Transverse colon (tissue), 4 donors: ENCODE measurements at regions not wholly inside any gene's neighbourhood (a gene's known extent, or its start where the extent isn't known, plus 50 kb on each side); places are given as distances from the start of the nearest gene placed in this dataset.

Experiments used
- DNase-seq: peaks from one replicate; pipeline ENCODE4 v3.0.0-alpha.2; 2019
- H3K27ac ChIP-seq, 4 donors: fragments of 200-600 bp; sonication (generic); 2 replicates each; pipeline ENCODE4 v1.5.1; 2016 to 2018; ENCODE audit warnings: inconsistent platforms in 4 of 4
- H3K27me3 ChIP-seq: fragments of 200-600 bp; sonication (generic); 2 replicates; pipeline ENCODE4 v1.5.1; 2017; ENCODE audit warnings: inconsistent platforms
- H3K36me3 ChIP-seq, 4 donors: fragments of 200-600 bp; sonication (generic); 2 replicates each; pipeline ENCODE4 v1.5.1; 2017 to 2019; ENCODE audit warnings: inconsistent platforms in 4 of 4
- H3K4me1 ChIP-seq, 4 donors: fragments of 200-600 bp; sonication (generic); 2 replicates each; pipeline ENCODE4 v1.5.1; 2017 to 2020; ENCODE audit warnings: inconsistent platforms in 4 of 4
- H3K4me3 ChIP-seq, 4 donors: fragments of 200-600 bp; sonication (generic); 1 replicate in 1 of 4; 2 replicates in 3 of 4; pipeline versions ENCODE4 v1.5.1 to v1.6.1; 2017 to 2019; ENCODE audit warnings: inconsistent platforms in 4 of 4
- H3K9me3 ChIP-seq, 2 donors: fragments of 200-600 bp; sonication (generic); 2 replicates each; pipeline ENCODE4 v1.5.1; 2017 to 2019; ENCODE audit warnings: inconsistent platforms in 2 of 2
- EP300 ChIP-seq: sonication (generic); formaldehyde crosslinking; IDR thresholded peaks from one replicate; pipeline ENCODE4 v1.6.1; 2017; ENCODE audit warnings: antibody characterized with exemption, low read depth
- POLR2A ChIP-seq: fragments of 450-650 bp; IDR thresholded peaks from one replicate; pipeline ENCODE4 v1.6.1; 2016; ENCODE audit warnings: antibody characterized with exemption, mild to moderate bottlenecking, moderate library complexity
- POLR2AphosphoS5 ChIP-seq, 3 donors: sonication (generic); formaldehyde crosslinking; IDR thresholded peaks; one replicate each; pipeline ENCODE4 v1.6.1; 2016; ENCODE audit warnings: antibody characterized with exemption in 3 of 3
- WGBS, 2 donors: methylation state at CpG; one replicate each; pipeline ENCODE4 v1.1.5; 2018; ENCODE audit warnings: low coverage in 1 of 2; 5-methylcytosine and 5-hydroxymethylcytosine counted together
- in situ Hi-C, 4 donors: fragments of 200-750 bp; cut with MboI; loops; one replicate each; pipeline versions ENCODE4 v1.15.0 to v1.15.1; 2017; ENCODE audit warnings: low sequenced_read_pairs in 3 of 4, low pct_ligation_motif_present in 1 of 4, low pct_unique_long_range_greater_than_20kb in 1 of 4
- intact Hi-C: fragments of 100-400 bp; cut with DNase I; formaldehyde crosslinking; loops from one replicate; pipeline ENCODE4 v1.15.1; 2023; ENCODE audit warnings: low total_unique reads
- TF ChIP-seq, protein P1 (sequence below), 5 experiments: fragments of 200-600 bp in 3 of 5; fragments of 450-650 bp in 2 of 5; sonication (generic) in 3 of 5; IDR thresholded peaks; 1 replicate in 2 of 5; 2 replicates in 3 of 5; pipeline ENCODE4 v1.5.1; 2016 to 2017; ENCODE audit warnings: antibody characterized with exemption in 5 of 5, inconsistent platforms in 3 of 5, mild to moderate bottlenecking in 2 of 5, moderate library complexity in 1 of 5

DNA sequence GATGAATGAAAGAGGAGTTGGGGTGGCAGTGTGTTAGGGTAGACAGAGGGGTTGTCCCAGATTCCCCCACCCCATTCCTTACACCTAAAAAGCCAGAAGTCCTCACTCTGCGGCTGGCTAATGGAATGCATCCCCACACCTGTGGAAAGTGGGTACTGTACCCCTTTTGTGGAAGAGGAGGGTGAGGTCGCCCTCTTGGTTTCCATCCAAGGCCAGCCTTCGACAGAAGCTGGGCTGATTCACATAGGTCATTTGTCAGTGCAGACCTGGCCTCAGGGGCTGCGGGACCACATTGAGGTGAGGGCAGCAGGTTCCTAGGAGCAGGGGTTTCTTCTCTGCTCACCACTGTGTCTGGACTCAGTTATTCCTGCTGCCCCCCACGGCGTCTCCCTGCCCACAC, 671.6 kb downstream of the MATN1 start:
- TF ChIP-seq EP300 (no peak), POLR2A (no peak), POLR2AphosphoS5 (IDR thresholded peaks at IDR 0.05) (no peak)
- TF ChIP-seq, protein P1, sequence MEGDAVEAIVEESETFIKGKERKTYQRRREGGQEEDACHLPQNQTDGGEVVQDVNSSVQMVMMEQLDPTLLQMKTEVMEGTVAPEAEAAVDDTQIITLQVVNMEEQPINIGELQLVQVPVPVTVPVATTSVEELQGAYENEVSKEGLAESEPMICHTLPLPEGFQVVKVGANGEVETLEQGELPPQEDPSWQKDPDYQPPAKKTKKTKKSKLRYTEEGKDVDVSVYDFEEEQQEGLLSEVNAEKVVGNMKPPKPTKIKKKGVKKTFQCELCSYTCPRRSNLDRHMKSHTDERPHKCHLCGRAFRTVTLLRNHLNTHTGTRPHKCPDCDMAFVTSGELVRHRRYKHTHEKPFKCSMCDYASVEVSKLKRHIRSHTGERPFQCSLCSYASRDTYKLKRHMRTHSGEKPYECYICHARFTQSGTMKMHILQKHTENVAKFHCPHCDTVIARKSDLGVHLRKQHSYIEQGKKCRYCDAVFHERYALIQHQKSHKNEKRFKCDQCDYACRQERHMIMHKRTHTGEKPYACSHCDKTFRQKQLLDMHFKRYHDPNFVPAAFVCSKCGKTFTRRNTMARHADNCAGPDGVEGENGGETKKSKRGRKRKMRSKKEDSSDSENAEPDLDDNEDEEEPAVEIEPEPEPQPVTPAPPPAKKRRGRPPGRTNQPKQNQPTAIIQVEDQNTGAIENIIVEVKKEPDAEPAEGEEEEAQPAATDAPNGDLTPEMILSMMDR (IDR thresholded peaks at IDR 0.05), result no peak
- intact Hi-C loops, result no loop called here
- in situ Hi-C loops, result no loop called here
- no peaks in the 10 kb centered on the region for H3K4me1 ChIP-seq
- H3K9me3 ChIP-seq, result no peaks in the 10 kb centered on the region
- no peak overlapping the region for H3K27ac ChIP-seq
- H3K4me3 ChIP-seq, result no peak overlapping the region
- H3K36me3 ChIP-seq, result no peaks in the 10 kb centered on the region
- WGBS, 2 donors, result 87 to 100% methylated on average over 1 to 6 of the region's 6 CpGs
- DNase-seq, result no peak
- peaks cover 41% of the 10 kb centered on the region for H3K27me3 ChIP-seq

DNA sequence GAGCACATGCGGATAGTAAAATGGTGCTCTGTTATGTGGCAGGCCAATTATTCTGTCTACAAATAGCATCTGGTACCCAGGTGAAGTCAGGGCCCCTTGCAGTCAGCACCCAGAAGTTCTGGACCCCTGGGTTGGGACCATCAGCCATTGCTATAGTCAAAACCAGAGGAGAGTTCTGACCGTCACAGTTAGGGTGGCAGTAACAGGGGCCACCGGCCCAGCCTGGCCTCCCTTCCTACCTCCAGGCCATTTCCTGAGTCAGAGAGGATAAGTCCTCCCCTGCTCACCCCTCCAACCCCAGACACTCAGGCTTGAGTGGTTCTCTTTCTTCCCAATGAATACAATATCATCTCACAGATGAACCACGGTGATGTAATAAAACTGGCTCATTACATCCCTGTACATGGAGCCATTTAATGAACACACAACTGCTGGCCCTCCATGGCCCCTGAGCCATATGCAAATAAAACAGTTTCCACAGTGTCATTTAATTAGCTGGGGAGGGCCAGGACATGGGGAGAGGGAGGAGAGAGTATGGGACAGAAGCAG, 673.6 kb downstream of the MATN1 start:
- intact Hi-C loops, result no loop called here
- in situ Hi-C loops, result no loop called here
- WGBS, 2 donors, result 75 to 92% methylated on average over 2 to 4 of the region's 4 CpGs
- Histone ChIP-seq H3K4me3 (no peak overlapping the region), H3K9me3 (no peaks in the 10 kb centered on the region), H3K4me1 (no peaks in the 10 kb centered on the region), H3K27ac (no peak overlapping the region), H3K36me3 (no peaks in the 10 kb centered on the region), H3K27me3 (peaks cover 41% of the 10 kb centered on the region)
- no peak for DNase-seq
- TF ChIP-seq, protein P1 (IDR thresholded peaks at IDR 0.05), result no peak
- TF ChIP-seq POLR2AphosphoS5 (IDR thresholded peaks at IDR 0.05) (no peak), POLR2A (no peak)

DNA sequence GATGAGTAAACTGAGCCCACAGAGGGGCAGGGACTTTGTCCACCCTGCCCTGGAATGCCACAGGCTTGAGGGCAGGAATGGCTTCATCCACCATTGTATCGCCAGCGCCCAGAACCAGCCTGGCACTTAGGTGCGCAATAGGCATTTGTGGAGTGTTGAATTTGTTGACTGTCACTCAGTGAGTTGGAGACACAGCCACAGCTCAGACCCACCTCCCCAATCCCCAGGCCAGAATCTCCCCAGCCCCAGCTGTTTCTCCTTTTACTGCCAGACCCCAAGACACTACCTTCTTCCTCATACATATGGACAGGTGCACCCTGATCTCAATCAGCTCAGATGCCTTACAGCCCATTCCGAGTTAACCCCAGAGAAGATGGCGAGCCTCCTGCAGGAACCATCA, 674.5 kb downstream of the MATN1 start:
- 60 to 87% methylated on average over 1 to 5 of the region's 5 CpGs for WGBS, 2 donors
- Histone ChIP-seq H3K36me3 (no peaks in the 10 kb centered on the region), H3K4me1 (no peaks in the 10 kb centered on the region), H3K9me3 (no peaks in the 10 kb centered on the region), H3K27me3 (peaks cover 33% of the 10 kb centered on the region), H3K27ac (no peak overlapping the region), H3K4me3 (no peak overlapping the region)
- DNase-seq, result no peak
- intact Hi-C loops (no loop called here), in situ Hi-C loops (no loop called here)
- no peak for TF ChIP-seq EP300
- TF ChIP-seq POLR2A, result no peak
- no peak for TF ChIP-seq POLR2AphosphoS5 (IDR thresholded peaks at IDR 0.05)
- TF ChIP-seq, protein P1 (IDR thresholded peaks at IDR 0.05), result no peak

GRCh38 chr1:30047576-30047975, 675.8 kb downstream of the MATN1 start:
- Histone ChIP-seq H3K9me3 (no peaks in the 10 kb centered on the region), H3K27ac (no peak overlapping the region), H3K36me3 (no peaks in the 10 kb centered on the region), H3K4me1 (no peaks in the 10 kb centered on the region), H3K4me3 (no peak overlapping the region), H3K27me3 (peaks cover 20% of the 10 kb centered on the region)
- WGBS, 2 donors, result 78% methylated on average over 3 of the region's 3 CpGs; no CpG with 5 or more reads in 1 of the 2 donors
- no peak for DNase-seq
- intact Hi-C loops, result no loop called here
- in situ Hi-C loops, result no loop called here
- TF ChIP-seq POLR2A (no peak), EP300 (no peak), POLR2AphosphoS5 (IDR thresholded peaks at IDR 0.05) (no peak)
- TF ChIP-seq, protein P1 (IDR thresholded peaks at IDR 0.05), result no peak
